AG04450 (cell line): ENCODE measurements at regions not wholly inside any gene's neighbourhood (a gene's known extent, or its start where the extent isn't known, plus 50 kb on each side); places are given as distances from the start of the nearest gene placed in this dataset.

Experiments
- CTCF ChIA-PET: fragments of 300-600, 350-600 bp; formaldehyde crosslinking; extraction: SDS; loops from one replicate; lab custom pipeline; 2022; ENCODE audit warnings: antibody characterized with exemption, inconsistent platforms; lab: Charles Lee
- POLR2A ChIA-PET: fragments of 350-600 bp; formaldehyde crosslinking; extraction: SDS; loops from one replicate; lab custom pipeline; 2021; ENCODE audit warnings: antibody characterized with exemption, inconsistent platforms; lab: Yijun Ruan, JAX
- DNase-seq: peaks from one replicate; pipeline ENCODE4 v3.0.0-alpha.2; 2011; ENCODE audit warnings: low read depth, low spot score
- H3K27ac ChIP-seq: one replicate; pipeline ENCODE4 v1.5.1; 2012; ENCODE audit warnings: low read depth, low read length, control low read depth
- H3K27me3 ChIP-seq: one replicate; pipeline ENCODE4 v1.6.0; 2012; ENCODE audit warnings: low read length; ENCODE audit not compliant: control insufficient read depth, insufficient read depth
- H3K4me3 ChIP-seq: 2 replicates; pipeline ENCODE4 v1.5.1; 2011; ENCODE audit warnings: mild to moderate bottlenecking, low read depth, low read length, control low read depth
- H3K9me3 ChIP-seq: 2 replicates; pipeline ENCODE4 v1.5.1; 2012; ENCODE audit warnings: low read length; ENCODE audit not compliant: control insufficient read depth, insufficient read depth
- CTCF ChIP-seq: IDR thresholded peaks from 2 replicates; pipeline ENCODE4 v1.5.1; 2011; ENCODE audit warnings: low read depth, low read length, control low read depth, inconsistent platforms

- no peak for DNase-seq
- peaks cover 10% of the 10 kb centered on the region; the same call in 1 of the 2 replicates for H3K9me3 ChIP-seq
- H3K4me3 ChIP-seq: no peak overlapping the region
- H3K27ac ChIP-seq: no peak overlapping the region
- no peaks in the 10 kb centered on the region for H3K27me3 ChIP-seq
- ChIA-PET POLR2A (no interaction called here), CTCF (no interaction called here)
- TF ChIP-seq CTCF: no peak
These were observed 866.1 kb downstream of the NSUN3 start for GRCh38 chr3:94928921-94929320.

GRCh38 chr3:94935738-94936580 lies 873.1 kb downstream of the NSUN3 start:
- Histone ChIP-seq H3K27me3 (no peaks in the 10 kb centered on the region), H3K27ac (no peak overlapping the region), H3K4me3 (no peak overlapping the region), H3K9me3 (peaks cover 15% of the 10 kb centered on the region)
- DNase-seq: no peak
- no peak for TF ChIP-seq CTCF
- ChIA-PET CTCF (no interaction called here), POLR2A (no interaction called here)

GRCh38 chr3:94937980-94938379 lies 875.1 kb downstream of the NSUN3 start:
- H3K4me3 ChIP-seq: no peak overlapping the region
- no peak for TF ChIP-seq CTCF
- no peaks in the 10 kb centered on the region for H3K27me3 ChIP-seq
- H3K9me3 ChIP-seq: peaks cover 15% of the 10 kb centered on the region
- DNase-seq: no peak
- ChIA-PET POLR2A (no interaction called here), CTCF (no interaction called here)
- no peak overlapping the region for H3K27ac ChIP-seq

GRCh38 chr3:94946683-94947082 lies 883.8 kb downstream of the NSUN3 start:
- no peak for DNase-seq
- Histone ChIP-seq H3K27ac (no peak overlapping the region), H3K4me3 (no peak overlapping the region), H3K27me3 (no peaks in the 10 kb centered on the region), H3K9me3 (peaks cover 11% of the 10 kb centered on the region)
- TF ChIP-seq CTCF: no peak
- ChIA-PET POLR2A (no interaction called here), CTCF (no interaction called here)

- no peak for DNase-seq
- Histone ChIP-seq H3K27me3 (no peaks in the 10 kb centered on the region), H3K4me3 (no peak overlapping the region), H3K27ac (no peak overlapping the region), H3K9me3 (no peaks in the 10 kb centered on the region)
- CTCF ChIA-PET: no interaction called here
- POLR2A ChIA-PET: no interaction called here
- no peak for TF ChIP-seq CTCF
These were observed 898.7 kb downstream of the NSUN3 start for GRCh38 chr3:94961423-94962100.
